ENCODE measurements at regions not wholly inside any gene's neighbourhood (a gene's known extent, or its start where the extent isn't known, plus 50 kb on each side); places are given as distances from the start of the nearest gene placed in this dataset.

GRCh38 chr15:70443486-70444273 is 319.7 kb downstream of the UACA start:
- Histone ChIP-seq H3K56ac (ENCODE audit: insufficient read length, low read depth, low read length) (no peak overlapping the region), H4K20me1 (ENCODE audit: control insufficient read depth, insufficient read depth, insufficient read length) (no peaks in the 10 kb centered on the region), H3K4me1 (ENCODE audit: insufficient read depth, low read length) (no peaks in the 10 kb centered on the region; the same call in 1 of the 2 replicates), H3K18ac (ENCODE audit: insufficient read length, low read depth, low read length) (no peak overlapping the region), H3T11ph (ENCODE audit: low read length) (no peak overlapping the region), H2BK20ac (ENCODE audit: low read depth, low read length, poor library complexity, severe bottlenecking) (no peak overlapping the region), H3K4ac (ENCODE audit: low read depth, low read length) (no peak overlapping the region), H4K8ac (replicated peaks; ENCODE audit: insufficient read length, low read depth, low read length) (no peak overlapping the region), H3K27me3 (ENCODE audit: insufficient read depth, low read length) (no peaks in the 10 kb centered on the region), H3K27ac (ENCODE audit: insufficient read length, low read depth, low read length) (no peak overlapping the region), H3K79me1 (ENCODE audit: insufficient read depth, low read depth, low read length, poor library complexity, severe bottlenecking) (no peaks in the 10 kb centered on the region), H3K9ac (ENCODE audit: extremely low read depth, insufficient read length, low read length) (no peak overlapping the region), H2BK15ac (ENCODE audit: low read depth, low read length) (no peak overlapping the region), H4K5ac (ENCODE audit: insufficient read length, low read depth, low read length) (no peak overlapping the region), H2BK12ac (ENCODE audit: insufficient read length, low read depth, low read length) (no peak overlapping the region), H2BK5ac (ENCODE audit: insufficient read length, low read length) (no peak overlapping the region), H3K14ac (ENCODE audit: insufficient read depth, low read length) (no peak overlapping the region), H3K23ac (ENCODE audit: insufficient read length, low read depth, low read length) (no peak overlapping the region), H3K9me3 (ENCODE audit: control insufficient read depth, low read depth, low read length) (no peaks in the 10 kb centered on the region), H3K79me2 (ENCODE audit: insufficient read depth, low read length) (no peaks in the 10 kb centered on the region), H3K23me2 (ENCODE audit: insufficient read length, low read depth, low read length, poor library complexity, severe bottlenecking) (no peaks in the 10 kb centered on the region), H4K91ac (ENCODE audit: insufficient read length, low read depth, low read length) (no peak overlapping the region), H2AK5ac (ENCODE audit: insufficient read length, low read length) (no peak overlapping the region), H3K4me2 (ENCODE audit: insufficient read depth, insufficient read length, low read length) (no peak overlapping the region), H2AFZ (ENCODE audit: low read length) (no peak overlapping the region), H2BK120ac (ENCODE audit: low read depth, low read length, poor library complexity, severe bottlenecking) (no peak overlapping the region)
- Mint-ChIP-seq H3K27me3 (ENCODE audit: low read depth) (peaks cover 42% of the 10 kb centered on the region), H3K9me3 (no peaks in the 10 kb centered on the region; a peak in 1 of 5 replicates), H3K4me3 (no peak overlapping the region), H3K27ac (no peak overlapping the region), H3K36me3 (ENCODE audit: insufficient read depth in 1 of 3, low read depth in 3 of 3) (no peaks in the 10 kb centered on the region), H3K4me1 (peaks cover 19 to 35% of the 10 kb centered on the region in 2 experiments)
- DNase-seq, result no peak
- WGBS (ENCODE audit: extremely low coverage, insufficient read length, low lambda C conversion rate), result no CpG with 5 or more reads among the region's 9 CpGs
- no peak for TF ChIP-seq CTCF (conservative IDR thresholded peaks at IDR 0.05)
